SU-DHL-6 (cell line): ENCODE measurements at regions not wholly inside any gene's neighbourhood (a gene's known extent, or its start where the extent isn't known, plus 50 kb on each side); places are given as distances from the start of the nearest gene placed in this dataset.

Experiments used
- H2AFZ ChIP-seq: fragments of 200-600 bp; sonication (generic); 2 replicates; pipeline ENCODE4 v1.6.1; 2014; ENCODE audit warnings: low read depth, mild to moderate bottlenecking, moderate library complexity, mixed read lengths, antibody characterized with exemption, low read length; ENCODE audit not compliant: severe bottlenecking
- H3F3A ChIP-seq: fragments of 200-600 bp; shearing (Covaris generic); 2 replicates; pipeline ENCODE4 v1.6.0; 2016; ENCODE audit warnings: antibody characterized with exemption, mild to moderate bottlenecking; ENCODE audit not compliant: insufficient read depth
- H3K27ac ChIP-seq: fragments of 200-600 bp; sonication (generic); 2 replicates; pipeline ENCODE4 v1.5.1; 2016; ENCODE audit warnings: low read depth, mild to moderate bottlenecking, low read length, moderate library complexity, mixed read lengths
- H3K27me3 ChIP-seq: fragments of 200-600 bp; sonication (generic), shearing (Covaris generic); 2 replicates; pipeline ENCODE4 v1.6.0; 2014; ENCODE audit warnings: mild to moderate bottlenecking, low read length
- H3K36me3 ChIP-seq: fragments of 200-600 bp; sonication (generic); 2 replicates; pipeline ENCODE4 v1.6.1; 2014; ENCODE audit warnings: mild to moderate bottlenecking, low read length, mixed read lengths
- H3K4me2 ChIP-seq: fragments of 300-600, 200-600 bp; shearing (Covaris generic), sonication (generic); 2 replicates; pipeline ENCODE4 v1.6.0; 2014; ENCODE audit warnings: low read length, low read depth, mild to moderate bottlenecking; ENCODE audit not compliant: poor library complexity, severe bottlenecking
- H3K4me3 ChIP-seq: fragments of 200-600 bp; sonication (generic); 2 replicates; pipeline ENCODE4 v1.5.1; 2014; ENCODE audit warnings: antibody characterized with exemption, low read length, mild to moderate bottlenecking, mixed read lengths; ENCODE audit not compliant: insufficient read depth, poor library complexity, severe bottlenecking
- H3K79me2 ChIP-seq: fragments of 200-600 bp; sonication (generic); 2 replicates; pipeline ENCODE4 v1.6.1; 2014; ENCODE audit warnings: mild to moderate bottlenecking, low read length, moderate library complexity; ENCODE audit not compliant: insufficient read depth
- H3K9ac ChIP-seq: fragments of 200-600 bp; sonication (generic); 2 replicates; pipeline ENCODE4 v1.7.0; 2014; ENCODE audit warnings: mild to moderate bottlenecking, low read length
- H3K9me2 ChIP-seq: fragments of 200-600 bp; sonication (generic); replicated peaks from 2 replicates; pipeline ENCODE4 v1.6.1; 2014; ENCODE audit warnings: low read length; ENCODE audit not compliant: insufficient read depth
- H3K9me3 ChIP-seq: fragments of 200-600 bp; sonication (generic); 2 replicates; pipeline ENCODE4 v1.6.1; 2014; ENCODE audit warnings: low read length, mixed read lengths; ENCODE audit not compliant: insufficient read depth
- H4K20me1 ChIP-seq: fragments of 200-600 bp; sonication (generic); 2 replicates; pipeline ENCODE4 v1.6.1; 2014; ENCODE audit warnings: low read depth, mild to moderate bottlenecking, antibody characterized with exemption, low read length, moderate library complexity, mixed read lengths
- CTCF ChIP-seq: fragments of 200-600 bp; sonication (generic); IDR thresholded peaks from one replicate; pipeline ENCODE4 v1.5.1; 2017; ENCODE audit warnings: antibody characterized with exemption, mild to moderate bottlenecking, low read length, moderate library complexity; ENCODE audit not compliant: insufficient read depth, poor library complexity, severe bottlenecking
- EZH2phosphoT487 ChIP-seq: fragments of 200-600 bp; sonication (generic), shearing (Covaris generic); conservative IDR thresholded peaks from 2 replicates; pipeline ENCODE4 v1.6.1; 2018; ENCODE audit warnings: mild to moderate bottlenecking, antibody characterized with exemption, low read length, moderate library complexity, mixed read lengths

GRCh38 chr11:15744693-15745092 lies 611.7 kb downstream of the SOX6 start:
- Histone ChIP-seq H3K9me3 (no peaks in the 10 kb centered on the region), H3K9ac (no peak overlapping the region), H3K4me2 (no peak overlapping the region), H3K4me3 (no peak overlapping the region), H4K20me1 (no peaks in the 10 kb centered on the region), H2AFZ (no peak overlapping the region), H3K9me2 (no peaks in the 10 kb centered on the region), H3K79me2 (no peaks in the 10 kb centered on the region), H3K27me3 (no peaks in the 10 kb centered on the region), H3K36me3 (no peaks in the 10 kb centered on the region), H3F3A (no peaks in the 10 kb centered on the region), H3K27ac (no peak overlapping the region)
- TF ChIP-seq EZH2phosphoT487 (no peak), CTCF (no peak)

DNA sequence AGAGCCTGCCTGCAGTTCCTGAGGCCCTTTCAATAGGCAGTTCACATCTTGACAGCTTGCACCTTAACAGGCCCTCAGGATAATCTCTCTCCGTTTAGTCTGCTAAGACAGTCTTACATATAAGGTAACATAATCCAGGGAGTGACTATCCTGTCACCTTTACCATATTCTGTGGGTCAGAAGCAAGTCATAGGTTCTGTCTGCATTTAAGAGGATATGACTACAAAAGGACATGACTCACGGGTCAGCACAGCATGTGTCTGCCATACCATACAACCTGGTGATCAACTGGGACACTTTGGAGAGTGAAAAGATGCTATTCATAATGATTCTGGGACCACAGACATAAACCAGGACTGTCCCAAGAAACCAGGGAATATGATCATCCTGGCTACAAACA lies 611.1 kb downstream of the SOX6 start:
- H3K9me3 ChIP-seq, result no peaks in the 10 kb centered on the region
- H3K4me3 ChIP-seq, result no peak overlapping the region
- H2AFZ ChIP-seq, result no peak overlapping the region
- H4K20me1 ChIP-seq, result no peaks in the 10 kb centered on the region
- no peaks in the 10 kb centered on the region for H3K79me2 ChIP-seq
- no peak for TF ChIP-seq CTCF
- TF ChIP-seq EZH2phosphoT487, result no peak
- H3K36me3 ChIP-seq, result no peaks in the 10 kb centered on the region
- H3K27me3 ChIP-seq, result no peaks in the 10 kb centered on the region
- no peak overlapping the region for H3K27ac ChIP-seq
- no peaks in the 10 kb centered on the region for H3K9me2 ChIP-seq
- H3K4me2 ChIP-seq, result no peak overlapping the region
- no peaks in the 10 kb centered on the region for H3F3A ChIP-seq
- H3K9ac ChIP-seq, result no peak overlapping the region

DNA sequence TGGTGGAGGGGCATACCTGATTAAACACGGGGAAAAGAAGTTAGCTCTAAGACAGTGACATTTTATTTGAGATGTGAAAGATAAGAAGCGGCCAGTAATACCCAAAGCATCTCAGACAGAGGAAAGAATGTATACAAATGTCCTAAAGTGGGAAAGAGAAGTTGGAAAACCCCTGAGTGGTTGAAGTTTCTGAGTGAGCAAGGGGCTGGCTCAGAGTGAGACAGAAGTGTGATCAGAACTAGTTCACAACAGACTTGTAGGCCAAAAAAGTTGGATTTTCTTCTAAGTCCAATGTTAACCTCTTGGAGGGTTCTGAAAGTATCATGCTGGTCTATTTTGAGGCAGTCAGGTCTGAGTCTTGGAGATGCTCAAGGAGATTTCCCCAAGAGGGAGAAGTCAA lies 608.7 kb downstream of the SOX6 start:
- H2AFZ ChIP-seq, result no peak overlapping the region
- H3K36me3 ChIP-seq, result no peaks in the 10 kb centered on the region
- no peaks in the 10 kb centered on the region for H3K9me3 ChIP-seq
- H3K4me3 ChIP-seq, result no peak overlapping the region
- H3K27me3 ChIP-seq, result no peaks in the 10 kb centered on the region
- H3K27ac ChIP-seq, result no peak overlapping the region
- H3K9me2 ChIP-seq, result no peaks in the 10 kb centered on the region
- TF ChIP-seq CTCF, result no peak
- no peak for TF ChIP-seq EZH2phosphoT487
- no peaks in the 10 kb centered on the region for H3F3A ChIP-seq
- H3K4me2 ChIP-seq, result no peak overlapping the region
- no peaks in the 10 kb centered on the region for H4K20me1 ChIP-seq
- H3K79me2 ChIP-seq, result no peaks in the 10 kb centered on the region
- no peak overlapping the region for H3K9ac ChIP-seq

DNA sequence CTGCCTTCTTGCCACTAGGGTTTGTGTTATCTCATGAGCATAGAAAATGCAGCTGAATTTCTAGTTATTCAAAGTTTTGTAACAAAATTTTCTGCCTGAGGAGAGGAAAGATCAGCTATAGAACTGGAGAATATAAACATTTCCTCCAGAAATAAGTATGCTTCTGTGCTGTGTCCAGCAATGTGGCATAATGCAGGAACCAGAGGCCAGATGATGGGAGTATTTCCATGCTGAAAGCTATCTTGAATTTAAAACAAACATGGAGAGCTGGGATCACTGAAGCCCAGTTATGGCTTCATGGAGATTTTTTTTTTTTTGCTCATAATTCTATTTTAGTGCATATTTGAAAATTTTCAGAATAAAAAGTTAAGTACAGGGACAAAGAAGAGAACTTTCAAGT lies 608.2 kb downstream of the SOX6 start:
- Histone ChIP-seq H3K4me3 (no peak overlapping the region), H3K27ac (no peak overlapping the region), H2AFZ (no peak overlapping the region), H3K9me3 (no peaks in the 10 kb centered on the region), H3K27me3 (no peaks in the 10 kb centered on the region), H3K9me2 (no peaks in the 10 kb centered on the region), H3K9ac (no peak overlapping the region), H3K4me2 (no peak overlapping the region), H3F3A (no peaks in the 10 kb centered on the region), H4K20me1 (no peaks in the 10 kb centered on the region), H3K36me3 (no peaks in the 10 kb centered on the region), H3K79me2 (no peaks in the 10 kb centered on the region)
- TF ChIP-seq CTCF (no peak), EZH2phosphoT487 (no peak)
